B cell (primary cell): ENCODE measurements at regions not wholly inside any gene's neighbourhood (a gene's known extent, or its start where the extent isn't known, plus 50 kb on each side); places are given as distances from the start of the nearest gene placed in this dataset.

ENCODE experiments used
- ATAC-seq: fragments of 200-7000 bp; cut with Tn5 transposase; one replicate; pipeline ENCODE4 v1.10.0; 2021; ENCODE audit warnings: low read depth, mild to moderate bottlenecking, moderate number of reproducible peaks, moderate library complexity
- CTCF ChIA-PET: fragments of 350-600 bp; sonication (Branson Sonifier 250); formaldehyde crosslinking; loops from one replicate; lab custom pipeline; 2021; ENCODE audit warnings: antibody characterized with exemption, inconsistent platforms; lab: Charles Lee
- POLR2A ChIA-PET: fragments of 350-600 bp; sonication (Branson Sonifier 250); formaldehyde crosslinking; loops from one replicate; lab custom pipeline; 2021; ENCODE audit warnings: antibody characterized with exemption; lab: Charles Lee
- DNase-seq: peaks from one replicate; pipeline ENCODE4 v3.0.0; 2013
- H2AFZ ChIP-seq: 2 replicates; pipeline ENCODE4 v1.6.1; 2012; ENCODE audit warnings: mild to moderate bottlenecking, low read depth, low read length; ENCODE audit not compliant: insufficient read depth, poor library complexity, severe bottlenecking
- H3K27ac ChIP-seq, 2 donors: 1 replicate in 1 of 2; 2 replicates in 1 of 2; pipeline ENCODE4 v1.5.1; 2012 to 2013; ENCODE audit warnings: low read length in 2 of 2, mild to moderate bottlenecking in 2 of 2, moderate library complexity in 1 of 2
- H3K27me3 ChIP-seq, 4 experiments: fragments of 200-600 bp in 1 of 4; sonication (generic) in 1 of 4; replicated peaks in 1 of 4; 1 replicate in 2 of 4; 2 replicates in 2 of 4; pipeline versions ENCODE4 v1.6.1 to v1.7.0; 2013 to 2016; ENCODE audit warnings: low read length in 3 of 4, mild to moderate bottlenecking in 2 of 4, mixed read lengths in 1 of 4, moderate library complexity in 1 of 4; ENCODE audit not compliant: insufficient read depth in 4 of 4, control insufficient read depth in 3 of 4; ENCODE audit errors: control extremely low read depth in 1 of 4
- H3K36me3 ChIP-seq, 2 experiments: replicated peaks in 1 of 2; 1 replicate in 1 of 2; 2 replicates in 1 of 2; pipeline versions ENCODE4 v1.6.1 to v1.7.1; 2013; ENCODE audit warnings: low read length in 1 of 2; ENCODE audit not compliant: insufficient read depth in 2 of 2, control insufficient read depth in 1 of 2; ENCODE audit errors: control extremely low read depth in 1 of 2, extremely low read depth in 1 of 2
- H3K4me1 ChIP-seq, 2 donors: fragments of 200-600 bp in 1 of 2; sonication (generic) in 1 of 2; 1 replicate in 1 of 2; 2 replicates in 1 of 2; pipeline versions ENCODE4 v1.5.1 to v1.6.1; 2013 to 2017; ENCODE audit warnings: low read length in 2 of 2; ENCODE audit not compliant: control insufficient read depth in 2 of 2, insufficient read depth in 2 of 2
- H3K4me2 ChIP-seq: replicated peaks from 2 replicates; pipeline ENCODE3; 2012; ENCODE audit warnings: mild to moderate bottlenecking, low read depth, low read length; ENCODE audit not compliant: poor library complexity, severe bottlenecking
- H3K4me3 ChIP-seq, 5 experiments: fragments of 200-600 bp in 1 of 5; sonication (generic) in 1 of 5; 1 replicate in 3 of 5; 2 replicates in 2 of 5; pipeline versions ENCODE4 v1.5.1 to v1.7.0; 2011 to 2016; ENCODE audit warnings: low read length in 4 of 5, mild to moderate bottlenecking in 4 of 5, low read depth in 2 of 5, control low read depth in 1 of 5, moderate library complexity in 1 of 5; ENCODE audit not compliant: insufficient read depth in 1 of 5; ENCODE audit errors: control extremely low read depth in 1 of 5, extremely low read depth in 1 of 5
- H3K79me2 ChIP-seq: fragments of 200-600 bp; sonication (generic); one replicate; pipeline ENCODE4 v1.6.0; 2016; ENCODE audit warnings: low read length; ENCODE audit not compliant: control insufficient read depth, insufficient read depth
- H3K9ac ChIP-seq: fragments of 200-600 bp; sonication (generic); 2 replicates; pipeline ENCODE4 v1.6.1; 2017; ENCODE audit warnings: mild to moderate bottlenecking, low read length, moderate library complexity
- H3K9me3 ChIP-seq, 3 donors: one replicate each; pipeline versions ENCODE4 v1.6.1 to v1.7.1; 2013; ENCODE audit warnings: low read length in 2 of 3; ENCODE audit not compliant: control insufficient read depth in 2 of 3, insufficient read depth in 1 of 3; ENCODE audit errors: control extremely low read depth in 1 of 3
- H4K20me1 ChIP-seq: 2 replicates; pipeline ENCODE4 v1.6.0; 2012; ENCODE audit warnings: mild to moderate bottlenecking, low read length; ENCODE audit not compliant: insufficient read depth, control insufficient read depth, poor library complexity, severe bottlenecking
- H3K27ac Mint-ChIP-seq: one replicate; pipeline ENCODE4 v1.8.0; 2021; ENCODE audit warnings: mixed read lengths
- H3K27me3 Mint-ChIP-seq: one replicate; pipeline ENCODE4 v1.8.0; 2021; ENCODE audit warnings: mixed read lengths
- H3K4me1 Mint-ChIP-seq: one replicate; pipeline ENCODE4 v1.8.0; 2021; ENCODE audit warnings: mixed read lengths
- H3K4me3 Mint-ChIP-seq: one replicate; pipeline ENCODE4 v1.8.0; 2021; ENCODE audit warnings: mixed read lengths
- H3K9me3 Mint-ChIP-seq: one replicate; pipeline ENCODE4 v1.8.0; 2022; ENCODE audit warnings: mixed read lengths; ENCODE audit not compliant: insufficient read depth
- CTCF ChIP-seq: fragments of 200-600 bp; IDR thresholded peaks from one replicate; pipeline ENCODE4 v1.8.0; 2022; ENCODE audit warnings: antibody characterized with exemption, mild to moderate bottlenecking
- EZH2 ChIP-seq: IDR thresholded peaks from 2 replicates; pipeline ENCODE4 v1.6.1; 2012; ENCODE audit warnings: borderline replicate concordance, low read depth, mild to moderate bottlenecking, moderate library complexity, low read length; ENCODE audit not compliant: insufficient read depth, poor library complexity, severe bottlenecking
- WGBS: methylation state at CpG from one replicate; pipeline ENCODE4 v1.1.5; 2013; ENCODE audit warnings: missing lambda C conversion rate; ENCODE audit not compliant: insufficient coverage; 5-methylcytosine and 5-hydroxymethylcytosine counted together
- intact Hi-C: fragments of 100-400 bp; cut with micrococcal nuclease; formaldehyde crosslinking; loops from one replicate; pipeline ENCODE4 v1.10.0; 2022

DNA sequence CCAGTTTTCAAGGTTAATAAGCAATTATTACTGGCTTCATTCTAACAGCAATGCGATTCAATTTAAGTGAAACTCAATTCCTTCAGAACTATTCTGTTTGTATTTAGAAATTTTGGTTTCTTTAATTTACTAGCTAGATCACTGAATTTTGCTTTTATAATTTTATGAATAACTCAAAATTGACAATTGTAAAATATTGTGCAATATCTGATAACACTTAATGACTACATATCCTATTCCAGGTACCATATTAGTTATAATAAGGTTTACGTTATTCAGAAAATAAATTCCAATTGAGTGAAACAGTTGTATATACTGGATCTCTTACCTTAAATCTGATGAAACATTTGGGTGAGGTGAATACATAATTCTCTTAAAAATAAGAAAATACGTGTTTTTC, 1348.3 kb upstream of the CDH6 start:
- no peak overlapping the region for H3K4me2 ChIP-seq
- peaks cover 0 to 9% (median 0%) of the 10 kb centered on the region in 3 donors for H3K9me3 ChIP-seq
- no peak overlapping the region for H3K9ac ChIP-seq
- H3K36me3 ChIP-seq, result no peaks in the 10 kb centered on the region
- intact Hi-C loops, result no loop called here
- Mint-ChIP-seq H3K27me3 (no peaks in the 10 kb centered on the region), H3K9me3 (no peaks in the 10 kb centered on the region), H3K27ac (no peak overlapping the region), H3K4me3 (no peak overlapping the region), H3K4me1 (no peaks in the 10 kb centered on the region)
- H3K4me1 ChIP-seq, result no peaks in the 10 kb centered on the region
- no peak overlapping the region for H3K4me3 ChIP-seq
- TF ChIP-seq CTCF, result no peak
- TF ChIP-seq EZH2, result no peak
- WGBS, result no CpG with 5 or more reads among the region's 3 CpGs
- H3K79me2 ChIP-seq, result no peaks in the 10 kb centered on the region
- no peak for ATAC-seq
- ChIA-PET CTCF (no interaction called here), POLR2A (no interaction called here)
- H2AFZ ChIP-seq, result no peak overlapping the region
- no peak overlapping the region for H3K27ac ChIP-seq
- H4K20me1 ChIP-seq, result no peaks in the 10 kb centered on the region
- H3K27me3 ChIP-seq, result no peaks in the 10 kb centered on the region
- no peak for DNase-seq

GRCh38 chr5:29833394-29833793, 1360.1 kb upstream of the CDH6 start:
- Mint-ChIP-seq H3K27me3 (no peaks in the 10 kb centered on the region), H3K9me3 (peaks cover 11% of the 10 kb centered on the region), H3K27ac (no peak overlapping the region), H3K4me3 (no peak overlapping the region), H3K4me1 (no peaks in the 10 kb centered on the region)
- H3K4me2 ChIP-seq, result no peak overlapping the region
- WGBS, result no CpG with 5 or more reads among the region's 2 CpGs
- H3K4me3 ChIP-seq, result no peak overlapping the region
- ChIA-PET CTCF (no interaction called here), POLR2A (no interaction called here)
- no peaks in the 10 kb centered on the region for H3K36me3 ChIP-seq
- no peak overlapping the region for H3K27ac ChIP-seq
- no peak overlapping the region for H2AFZ ChIP-seq
- no peak for ATAC-seq
- no peaks in the 10 kb centered on the region for H4K20me1 ChIP-seq
- no peak overlapping the region for H3K9ac ChIP-seq
- H3K27me3 ChIP-seq, result no peaks in the 10 kb centered on the region
- H3K79me2 ChIP-seq, result no peaks in the 10 kb centered on the region
- DNase-seq, result no peak
- intact Hi-C loops, result no loop called here
- H3K9me3 ChIP-seq, result no peaks in the 10 kb centered on the region
- no peaks in the 10 kb centered on the region for H3K4me1 ChIP-seq
- TF ChIP-seq CTCF (no peak), EZH2 (no peak)
